RWPE2 (cell line): ENCODE measurements at regions not wholly inside any gene's neighbourhood (a gene's known extent, or its start where the extent isn't known, plus 50 kb on each side); places are given as distances from the start of the nearest gene placed in this dataset.

Source experiments
- ATAC-seq: fragments of 200-7000 bp; cut with Tn5 transposase; 3 replicates; pipeline ENCODE4 v1.9.1; 2021; ENCODE audit warnings: low read depth
- DNase-seq: peaks from one replicate; pipeline ENCODE4 v3.0.0-alpha.2; 2020; ENCODE audit warnings: low spot score
- H3K27ac ChIP-seq: fragments of 450-650 bp; 2 replicates; pipeline ENCODE4 v1.5.1; 2017; ENCODE audit warnings: mild to moderate bottlenecking; ENCODE audit not compliant: poor library complexity, severe bottlenecking
- H3K27me3 ChIP-seq: fragments of 250-450 bp; sonication (Bioruptor Pico); 2 replicates; pipeline ENCODE4 v1.5.1; 2021; ENCODE audit warnings: mild to moderate bottlenecking, moderate library complexity; ENCODE audit not compliant: insufficient read depth, poor library complexity, severe bottlenecking
- H3K36me3 ChIP-seq: fragments of 250-450 bp; sonication (Bioruptor Pico); 2 replicates; pipeline ENCODE4 v1.5.1; 2020; ENCODE audit warnings: low read depth, mild to moderate bottlenecking, moderate library complexity
- H3K4me1 ChIP-seq: fragments of 250-450 bp; sonication (Bioruptor Pico); 2 replicates; pipeline ENCODE4 v1.5.1; 2021; ENCODE audit warnings: mild to moderate bottlenecking, moderate library complexity; ENCODE audit not compliant: insufficient read depth, poor library complexity, severe bottlenecking
- H3K4me3 ChIP-seq: fragments of 250-450 bp; sonication (Bioruptor Pico); 2 replicates; pipeline ENCODE4 v1.5.1; 2021; ENCODE audit warnings: mild to moderate bottlenecking, moderate library complexity; ENCODE audit not compliant: severe bottlenecking
- H3K9me3 ChIP-seq: fragments of 250-450 bp; sonication (Bioruptor Pico); 2 replicates; pipeline ENCODE4 v1.5.1; 2021; ENCODE audit warnings: mild to moderate bottlenecking, moderate library complexity; ENCODE audit not compliant: severe bottlenecking
- CTCF ChIP-seq: fragments of 450-650 bp; IDR thresholded peaks from one replicate; pipeline ENCODE4 v1.5.1; 2017; ENCODE audit warnings: mild to moderate bottlenecking, moderate library complexity; ENCODE audit not compliant: poor library complexity, severe bottlenecking

- Histone ChIP-seq H3K9me3 (no peaks in the 10 kb centered on the region), H3K27me3 (peaks cover 7% of the 10 kb centered on the region), H3K36me3 (no peaks in the 10 kb centered on the region), H3K27ac (no peak overlapping the region), H3K4me1 (no peaks in the 10 kb centered on the region), H3K4me3 (no peak overlapping the region)
- no peak for DNase-seq
- ATAC-seq: no peak
- TF ChIP-seq CTCF: no peak
Observed at GRCh38 chr13:107644136-107644535, 571.2 kb downstream of the LIG4 start.

GRCh38 chr13:107643615-107644014 lies 571.7 kb downstream of the LIG4 start:
- no peak overlapping the region for H3K4me3 ChIP-seq
- H3K9me3 ChIP-seq: no peaks in the 10 kb centered on the region
- no peak for ATAC-seq
- TF ChIP-seq CTCF: no peak
- no peaks in the 10 kb centered on the region for H3K4me1 ChIP-seq
- H3K27ac ChIP-seq: no peak overlapping the region
- peaks cover 5% of the 10 kb centered on the region for H3K27me3 ChIP-seq
- no peak for DNase-seq
- no peaks in the 10 kb centered on the region for H3K36me3 ChIP-seq

- Histone ChIP-seq H3K4me1 (no peaks in the 10 kb centered on the region), H3K36me3 (no peaks in the 10 kb centered on the region), H3K27ac (no peak overlapping the region), H3K27me3 (peaks cover 5% of the 10 kb centered on the region), H3K9me3 (no peaks in the 10 kb centered on the region), H3K4me3 (no peak overlapping the region)
- ATAC-seq: no peak
- no peak for TF ChIP-seq CTCF
- no peak for DNase-seq
Observed at GRCh38 chr13:107642831-107643230, 572.5 kb downstream of the LIG4 start.

GRCh38 chr13:107641574-107641973 lies 573.8 kb downstream of the LIG4 start:
- Histone ChIP-seq H3K9me3 (no peaks in the 10 kb centered on the region), H3K36me3 (no peaks in the 10 kb centered on the region), H3K27me3 (peaks cover 5% of the 10 kb centered on the region), H3K4me1 (no peaks in the 10 kb centered on the region), H3K27ac (no peak overlapping the region), H3K4me3 (no peak overlapping the region)
- ATAC-seq: no peak
- no peak for DNase-seq
- TF ChIP-seq CTCF: no peak

GRCh38 chr13:107625648-107626047 lies 589.7 kb downstream of the LIG4 start:
- no peak for TF ChIP-seq CTCF

More at GRCh38 chr13:107625648-107626047, 589.7 kb downstream of the LIG4 start:
- Histone ChIP-seq H3K27ac (no peak overlapping the region), H3K36me3 (no peaks in the 10 kb centered on the region), H3K9me3 (no peaks in the 10 kb centered on the region), H3K4me1 (no peaks in the 10 kb centered on the region), H3K27me3 (peaks cover 11% of the 10 kb centered on the region), H3K4me3 (no peak overlapping the region)
- ATAC-seq: no peak
- DNase-seq: no peak
